GM12878 (cell line): ENCODE measurements at regions not wholly inside any gene's neighbourhood (a gene's known extent, or its start where the extent isn't known, plus 50 kb on each side); places are given as distances from the start of the nearest gene placed in this dataset.

Experiments
- ATAC-seq: fragments of 200-7000 bp; cut with Tn5 transposase; 3 replicates; pipeline ENCODE4 v1.9.1; 2020; ENCODE audit warnings: mild to moderate bottlenecking, moderate library complexity
- BruUV-seq: library from RNA; stranded (reverse); fragments of 400-500 nt; replicated peaks from 2 replicates; lab custom pipeline; 2021; lab: Mats Ljungman, UMichigan
- CTCF ChIA-PET: fragments of 300-600 bp; sonication (Branson Sonifier 250); formaldehyde crosslinking; extraction: SDS; loops from one replicate; lab custom pipeline; 2021; ENCODE audit warnings: inconsistent platforms; lab: Yijun Ruan, JAX
- POLR2A ChIA-PET: fragments of 350-600 bp; formaldehyde crosslinking; extraction: SDS; loops from one replicate; lab custom pipeline; 2021; ENCODE audit warnings: inconsistent platforms; lab: Charles Lee
- RAD21 ChIA-PET: fragments of 300-600 bp; sonication (Branson Sonifier 250); formaldehyde crosslinking; loops from one replicate; lab custom pipeline; 2023; ENCODE audit warnings: antibody characterized with exemption; ENCODE audit not compliant: unreplicated experiment; lab: Charles Lee
- SMC1A ChIA-PET: fragments of 300-600 bp; sonication (Branson Sonifier 250); formaldehyde crosslinking; loops from one replicate; lab custom pipeline; 2023; ENCODE audit not compliant: unreplicated experiment, uncharacterized antibody; lab: Charles Lee
- DNase-seq: peaks from one replicate; pipeline ENCODE4 v3.0.0-alpha.2; 2011; ENCODE audit warnings: low read depth, low spot score
- FAIRE-seq: peaks from 3 replicates; lab custom pipeline; 2011; peaks lifted over from hg19 to GRCh38; lab: Jason Lieb, UNC
- H2AFZ ChIP-seq: 2 replicates; pipeline ENCODE4 v1.6.0; 2011; ENCODE audit warnings: low read depth, low read length, control low read depth; ENCODE audit not compliant: control insufficient read depth
- H3K27ac ChIP-seq: 2 replicates; pipeline ENCODE4 v1.5.1; 2011; ENCODE audit warnings: control low read depth; ENCODE audit not compliant: control insufficient read depth, insufficient read depth
- H3K27me3 ChIP-seq, 2 experiments: replicated peaks in 1 of 2; 2 replicates each; pipeline versions ENCODE4 v1.6.0 to v1.6.1; 2011; ENCODE audit warnings: low read length in 1 of 2; ENCODE audit not compliant: control insufficient read depth in 2 of 2, insufficient read depth in 2 of 2
- H3K36me3 ChIP-seq, 2 experiments: 2 replicates each; pipeline ENCODE4 v1.5.1; 2011; ENCODE audit warnings: low read length in 1 of 2; ENCODE audit not compliant: control insufficient read depth in 2 of 2, insufficient read depth in 2 of 2
- H3K4me1 ChIP-seq: 2 replicates; pipeline ENCODE4 v1.6.1; 2011; ENCODE audit warnings: mild to moderate bottlenecking, low read length, moderate library complexity, mixed read lengths; ENCODE audit not compliant: control insufficient read depth, insufficient read depth
- H3K4me2 ChIP-seq: 2 replicates; pipeline ENCODE4 v1.6.0; 2011; ENCODE audit warnings: control low read depth; ENCODE audit not compliant: control insufficient read depth, insufficient read depth
- H3K4me3 ChIP-seq: fragments of 200-600 bp; sonication (generic); 2 replicates; pipeline ENCODE4 v1.5.1; 2016
- H3K79me2 ChIP-seq: 2 replicates; pipeline ENCODE4 v1.6.0; 2011; ENCODE audit warnings: low read length; ENCODE audit not compliant: control insufficient read depth, insufficient read depth
- H3K9ac ChIP-seq: 2 replicates; pipeline ENCODE4 v1.8.0; 2011; ENCODE audit warnings: low read length, control low read depth, mixed read lengths; ENCODE audit not compliant: control insufficient read depth, insufficient read depth
- H3K9me3 ChIP-seq: replicated peaks from 3 replicates; pipeline ENCODE4 v1.5.1; 2011; ENCODE audit warnings: mild to moderate bottlenecking, low read length; ENCODE audit not compliant: control insufficient read depth, insufficient read depth
- H4K20me1 ChIP-seq: 2 replicates; pipeline ENCODE4 v1.6.0; 2011; ENCODE audit not compliant: control insufficient read depth, insufficient read depth
- ATF7 ChIP-seq: fragments of 450-650 bp; IDR thresholded peaks from 2 replicates; pipeline ENCODE4 v1.6.1; 2016; ENCODE audit warnings: low read depth, mild to moderate bottlenecking
- BACH1 ChIP-seq: fragments of 450-650 bp; IDR thresholded peaks from 2 replicates; pipeline ENCODE4 v1.6.1; 2017; ENCODE audit warnings: mild to moderate bottlenecking, borderline replicate concordance
- CEBPB ChIP-seq, 2 experiments: fragments of 150-350 bp in 1 of 2; IDR thresholded peaks; 2 replicates each; pipeline ENCODE4 v1.6.1; 2012 to 2014; ENCODE audit warnings: low read depth in 2 of 2, low read length in 2 of 2, borderline replicate concordance in 1 of 2, inconsistent platforms in 1 of 2
- DPF2 ChIP-seq: fragments of 450-650 bp; IDR thresholded peaks from 2 replicates; pipeline ENCODE4 v1.6.1; 2017; ENCODE audit warnings: mild to moderate bottlenecking
- ETV6 ChIP-seq, 2 experiments: fragments of 450-650 bp in 1 of 2; IDR thresholded peaks in 1 of 2; conservative IDR thresholded peaks in 1 of 2; 2 replicates each; pipeline ENCODE4 v1.6.1; 2014; ENCODE audit warnings: antibody characterized with exemption in 1 of 2, borderline replicate concordance in 1 of 2, low read depth in 1 of 2, mild to moderate bottlenecking in 1 of 2, moderate library complexity in 1 of 2
- HDAC6 ChIP-seq: fragments of 200-600 bp; sonication (generic); IDR thresholded peaks from one replicate; pipeline ENCODE4 v1.8.0; 2017; ENCODE audit warnings: antibody characterized with exemption; ENCODE audit not compliant: unreplicated experiment
- RCOR1 ChIP-seq: conservative IDR thresholded peaks from 2 replicates; pipeline ENCODE4 v1.6.1; 2012; ENCODE audit warnings: low read depth, low read length, improper control_type of control experiment
- SMARCA5 ChIP-seq: fragments of 450-650 bp; IDR thresholded peaks from 2 replicates; pipeline ENCODE4 v1.6.1; 2017; ENCODE audit warnings: mild to moderate bottlenecking
- SRF ChIP-seq, 2 experiments: IDR thresholded peaks; 2 replicates each; pipeline ENCODE4 v1.6.1; 2011; ENCODE audit warnings: low read depth in 2 of 2, low read length in 2 of 2, mild to moderate bottlenecking in 1 of 2, moderate library complexity in 1 of 2
- in situ Hi-C: fragments of 300-500 bp; cut with MboI; formaldehyde crosslinking; loops from 9 replicates; pipeline ENCODE4 v1.14.3; 2018; ENCODE audit warnings: mixed read lengths
- intact Hi-C: fragments of 100-400 bp; cut with micrococcal nuclease; formaldehyde crosslinking; loops from one replicate; pipeline ENCODE4 v1.14.2; 2022; ENCODE audit not compliant: unreplicated experiment
- TF ChIP-seq, protein P1 (sequence below): fragments of 450-650 bp; conservative IDR thresholded peaks from 2 replicates; pipeline ENCODE4 v1.6.1; 2017; ENCODE audit warnings: mild to moderate bottlenecking, moderate library complexity
- TF ChIP-seq, protein P2 (sequence below): IDR thresholded peaks from 2 replicates; pipeline ENCODE4 v1.6.1; 2011; ENCODE audit warnings: borderline replicate concordance, low read depth, mild to moderate bottlenecking, moderate library complexity, low read length; ENCODE audit not compliant: insufficient read depth, poor library complexity, severe bottlenecking
- TF ChIP-seq, protein P3 (sequence below): fragments of 450-650 bp; formaldehyde crosslinking; IDR thresholded peaks from 2 replicates; pipeline ENCODE4 v1.4.0; 2022; ENCODE audit warnings: mild to moderate bottlenecking, moderate library complexity
- TF ChIP-seq, protein P4 (sequence below): fragments of 150-350 bp; IDR thresholded peaks from 2 replicates; pipeline ENCODE4 v1.6.1; 2014; ENCODE audit warnings: mild to moderate bottlenecking, low read depth, low read length

DNA sequence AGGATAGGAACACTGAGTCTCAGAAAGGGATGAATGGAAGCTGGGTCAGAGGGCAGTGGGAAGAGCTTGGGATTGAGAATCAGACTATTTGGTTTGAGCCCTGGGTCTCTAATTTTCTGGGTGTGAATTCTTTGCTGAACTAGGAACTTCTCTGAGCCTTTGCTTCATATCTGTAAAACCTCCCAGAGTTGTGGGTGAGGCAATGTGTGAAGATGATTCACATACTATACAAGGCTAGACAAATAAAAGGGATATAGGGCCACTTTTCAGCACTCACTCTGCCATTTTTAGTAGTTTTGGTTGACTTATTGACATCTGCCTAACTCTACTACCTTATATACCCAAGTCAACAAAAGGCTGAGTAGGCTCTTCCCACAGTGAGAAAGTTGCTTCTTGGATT lies 77.7 kb upstream of the JUN start:
- in situ Hi-C loops: no loop called here

More for the DNA sequence above, 77.7 kb upstream of the JUN start:
- CTCF ChIA-PET: interaction anchor here (1.2 kb wide), 1 partner anchor 136 kb away, joined by 3 read pairs; no protein-coding TSS in a partner anchor
- RAD21 ChIA-PET: no interaction called here
- H3K36me3 ChIP-seq: no peaks in the 10 kb centered on the region
- ATAC-seq: no peak
- TF ChIP-seq, protein P1, sequence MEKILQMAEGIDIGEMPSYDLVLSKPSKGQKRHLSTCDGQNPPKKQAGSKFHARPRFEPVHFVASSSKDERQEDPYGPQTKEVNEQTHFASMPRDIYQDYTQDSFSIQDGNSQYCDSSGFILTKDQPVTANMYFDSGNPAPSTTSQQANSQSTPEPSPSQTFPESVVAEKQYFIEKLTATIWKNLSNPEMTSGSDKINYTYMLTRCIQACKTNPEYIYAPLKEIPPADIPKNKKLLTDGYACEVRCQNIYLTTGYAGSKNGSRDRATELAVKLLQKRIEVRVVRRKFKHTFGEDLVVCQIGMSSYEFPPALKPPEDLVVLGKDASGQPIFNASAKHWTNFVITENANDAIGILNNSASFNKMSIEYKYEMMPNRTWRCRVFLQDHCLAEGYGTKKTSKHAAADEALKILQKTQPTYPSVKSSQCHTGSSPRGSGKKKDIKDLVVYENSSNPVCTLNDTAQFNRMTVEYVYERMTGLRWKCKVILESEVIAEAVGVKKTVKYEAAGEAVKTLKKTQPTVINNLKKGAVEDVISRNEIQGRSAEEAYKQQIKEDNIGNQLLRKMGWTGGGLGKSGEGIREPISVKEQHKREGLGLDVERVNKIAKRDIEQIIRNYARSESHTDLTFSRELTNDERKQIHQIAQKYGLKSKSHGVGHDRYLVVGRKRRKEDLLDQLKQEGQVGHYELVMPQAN: no peak
- TF ChIP-seq ETV6 (conservative IDR thresholded peaks at IDR 0.05 in 1 of 2, IDR thresholded peaks at IDR 0.05 in 1 of 2; ENCODE audit: borderline replicate concordance in 1 of 2, low read depth in 1 of 2) (no peak), HDAC6 (no peak), DPF2 (no peak), SMARCA5 (no peak), ATF7 (no peak), CEBPB (IDR thresholded peaks at IDR 0.05; ENCODE audit: borderline replicate concordance in 1 of 2, low read depth in 2 of 2, low read length in 2 of 2) (no peak), BACH1 (no peak), SRF (IDR thresholded peaks at IDR 0.05; ENCODE audit: low read depth in 2 of 2, low read length in 2 of 2) (no peak), RCOR1 (no peak)
- TF ChIP-seq, protein P2, sequence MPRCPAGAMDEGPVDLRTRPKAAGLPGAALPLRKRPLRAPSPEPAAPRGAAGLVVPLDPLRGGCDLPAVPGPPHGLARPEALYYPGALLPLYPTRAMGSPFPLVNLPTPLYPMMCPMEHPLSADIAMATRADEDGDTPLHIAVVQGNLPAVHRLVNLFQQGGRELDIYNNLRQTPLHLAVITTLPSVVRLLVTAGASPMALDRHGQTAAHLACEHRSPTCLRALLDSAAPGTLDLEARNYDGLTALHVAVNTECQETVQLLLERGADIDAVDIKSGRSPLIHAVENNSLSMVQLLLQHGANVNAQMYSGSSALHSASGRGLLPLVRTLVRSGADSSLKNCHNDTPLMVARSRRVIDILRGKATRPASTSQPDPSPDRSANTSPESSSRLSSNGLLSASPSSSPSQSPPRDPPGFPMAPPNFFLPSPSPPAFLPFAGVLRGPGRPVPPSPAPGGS: no peak
- TF ChIP-seq, protein P3, sequence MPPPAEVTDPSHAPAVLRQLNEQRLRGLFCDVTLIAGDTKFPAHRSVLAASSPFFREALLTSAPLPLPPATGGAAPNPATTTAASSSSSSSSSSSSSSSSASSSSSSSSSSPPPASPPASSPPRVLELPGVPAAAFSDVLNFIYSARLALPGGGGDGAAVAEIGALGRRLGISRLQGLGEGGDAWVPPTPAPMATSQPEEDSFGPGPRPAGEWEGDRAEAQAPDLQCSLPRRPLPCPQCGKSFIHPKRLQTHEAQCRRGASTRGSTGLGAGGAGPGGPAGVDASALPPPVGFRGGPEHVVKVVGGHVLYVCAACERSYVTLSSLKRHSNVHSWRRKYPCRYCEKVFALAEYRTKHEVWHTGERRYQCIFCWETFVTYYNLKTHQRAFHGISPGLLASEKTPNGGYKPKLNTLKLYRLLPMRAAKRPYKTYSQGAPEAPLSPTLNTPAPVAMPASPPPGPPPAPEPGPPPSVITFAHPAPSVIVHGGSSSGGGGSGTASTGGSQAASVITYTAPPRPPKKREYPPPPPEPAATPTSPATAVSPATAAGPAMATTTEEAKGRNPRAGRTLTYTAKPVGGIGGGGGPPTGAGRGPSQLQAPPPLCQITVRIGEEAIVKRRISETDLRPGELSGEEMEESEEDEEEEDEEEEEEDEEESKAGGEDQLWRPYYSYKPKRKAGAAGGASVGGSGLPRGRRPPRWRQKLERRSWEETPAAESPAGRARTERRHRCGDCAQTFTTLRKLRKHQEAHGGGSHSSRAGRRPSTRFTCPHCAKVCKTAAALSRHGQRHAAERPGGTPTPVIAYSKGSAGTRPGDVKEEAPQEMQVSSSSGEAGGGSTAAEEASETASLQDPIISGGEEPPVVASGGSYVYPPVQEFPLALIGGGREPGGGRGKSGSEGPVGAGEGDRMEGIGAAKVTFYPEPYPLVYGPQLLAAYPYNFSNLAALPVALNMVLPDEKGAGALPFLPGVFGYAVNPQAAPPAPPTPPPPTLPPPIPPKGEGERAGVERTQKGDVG (CRISPR knock-in tag): no peak
- TF ChIP-seq, protein P4, sequence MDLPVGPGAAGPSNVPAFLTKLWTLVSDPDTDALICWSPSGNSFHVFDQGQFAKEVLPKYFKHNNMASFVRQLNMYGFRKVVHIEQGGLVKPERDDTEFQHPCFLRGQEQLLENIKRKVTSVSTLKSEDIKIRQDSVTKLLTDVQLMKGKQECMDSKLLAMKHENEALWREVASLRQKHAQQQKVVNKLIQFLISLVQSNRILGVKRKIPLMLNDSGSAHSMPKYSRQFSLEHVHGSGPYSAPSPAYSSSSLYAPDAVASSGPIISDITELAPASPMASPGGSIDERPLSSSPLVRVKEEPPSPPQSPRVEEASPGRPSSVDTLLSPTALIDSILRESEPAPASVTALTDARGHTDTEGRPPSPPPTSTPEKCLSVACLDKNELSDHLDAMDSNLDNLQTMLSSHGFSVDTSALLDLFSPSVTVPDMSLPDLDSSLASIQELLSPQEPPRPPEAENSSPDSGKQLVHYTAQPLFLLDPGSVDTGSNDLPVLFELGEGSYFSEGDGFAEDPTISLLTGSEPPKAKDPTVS: no peak
- TF ChIP-seq, all 136 proteins: peak for 0
- intact Hi-C loops: no loop called here
- Histone ChIP-seq H3K4me2 (no peak overlapping the region), H3K79me2 (no peaks in the 10 kb centered on the region), H3K27ac (no peak overlapping the region), H4K20me1 (no peaks in the 10 kb centered on the region), H2AFZ (no peak overlapping the region), H3K4me3 (no peak overlapping the region), H3K9ac (no peak overlapping the region), H3K27me3 (no peaks in the 10 kb centered on the region), H3K4me1 (peaks cover 27% of the 10 kb centered on the region), H3K9me3 (no peaks in the 10 kb centered on the region)
- DNase-seq (no peak), FAIRE-seq (no peak)
- no TSS peak for BruUV-seq
- SMC1A ChIA-PET: interaction anchor here (0.7 to 1.2 kb wide), 2 partner anchors 42 to 169 kb away, joined by 3 to 4 read pairs; no protein-coding TSS in a partner anchor
- POLR2A ChIA-PET: no interaction called here
